LNCAP (cell line): ENCODE measurements at regions not wholly inside any gene's neighbourhood (a gene's known extent, or its start where the extent isn't known, plus 50 kb on each side); places are given as distances from the start of the nearest gene placed in this dataset.

Experiments
- CTCF ChIP-seq: fragments of 450-650 bp; IDR thresholded peaks from 2 replicates; pipeline ENCODE4 v1.5.1; 2017; ENCODE audit warnings: mild to moderate bottlenecking

- TF ChIP-seq CTCF = no peak
Measured at GRCh38 chr4:137997496-137997895, 244.7 kb downstream of the SLC7A11 start.

- TF ChIP-seq CTCF = no peak
Measured at GRCh38 chr4:137994853-137995252, 247.3 kb downstream of the SLC7A11 start.

- no peak for TF ChIP-seq CTCF
Measured at GRCh38 chr4:137993232-137993631, 248.9 kb downstream of the SLC7A11 start.

- peak; percentile 10; the same call in 1 of the 2 replicates for TF ChIP-seq CTCF
Measured at GRCh38 chr4:137981277-137981676, 260.9 kb downstream of the SLC7A11 start.

- no peak for TF ChIP-seq CTCF
Measured at GRCh38 chr4:137980641-137981040, 261.5 kb downstream of the SLC7A11 start.

GRCh38 chr4:137979938-137980337, 262.2 kb downstream of the SLC7A11 start:
- no peak for TF ChIP-seq CTCF

- no peak for TF ChIP-seq CTCF
Measured at GRCh38 chr4:137968956-137969678, 273.0 kb downstream of the SLC7A11 start.
